AG04450 (cell line): ENCODE measurements at regions not wholly inside any gene's neighbourhood (a gene's known extent, or its start where the extent isn't known, plus 50 kb on each side); places are given as distances from the start of the nearest gene placed in this dataset.

Source experiments
- CTCF ChIA-PET: fragments of 300-600, 350-600 bp; formaldehyde crosslinking; extraction: SDS; loops from one replicate; lab custom pipeline; 2022; ENCODE audit warnings: antibody characterized with exemption, inconsistent platforms; lab: Charles Lee
- POLR2A ChIA-PET: fragments of 350-600 bp; formaldehyde crosslinking; extraction: SDS; loops from one replicate; lab custom pipeline; 2021; ENCODE audit warnings: antibody characterized with exemption, inconsistent platforms; lab: Yijun Ruan, JAX
- DNase-seq: peaks from one replicate; pipeline ENCODE4 v3.0.0-alpha.2; 2011; ENCODE audit warnings: low read depth, low spot score
- H3K27ac ChIP-seq: one replicate; pipeline ENCODE4 v1.5.1; 2012; ENCODE audit warnings: low read depth, low read length, control low read depth
- H3K27me3 ChIP-seq: one replicate; pipeline ENCODE4 v1.6.0; 2012; ENCODE audit warnings: low read length; ENCODE audit not compliant: control insufficient read depth, insufficient read depth
- H3K4me3 ChIP-seq: 2 replicates; pipeline ENCODE4 v1.5.1; 2011; ENCODE audit warnings: mild to moderate bottlenecking, low read depth, low read length, control low read depth
- H3K9me3 ChIP-seq: 2 replicates; pipeline ENCODE4 v1.5.1; 2012; ENCODE audit warnings: low read length; ENCODE audit not compliant: control insufficient read depth, insufficient read depth
- CTCF ChIP-seq: IDR thresholded peaks from 2 replicates; pipeline ENCODE4 v1.5.1; 2011; ENCODE audit warnings: low read depth, low read length, control low read depth, inconsistent platforms

GRCh38 chr6:138007014-138007472 lies 100.2 kb downstream of the PERP start:
- no peak overlapping the region for H3K4me3 ChIP-seq
- ChIA-PET POLR2A (no interaction called here), CTCF (interaction anchor here (0.5 to 11.5 kb wide), 40 partner anchors 8 to 913 kb away, joined by 3 to 250 read pairs (median 4); partner anchors contain the start of gene PERP)
- no peak for DNase-seq
- no peak overlapping the region for H3K27ac ChIP-seq
- no peaks in the 10 kb centered on the region for H3K9me3 ChIP-seq
- peak; percentile 77 for TF ChIP-seq CTCF
- no peaks in the 10 kb centered on the region for H3K27me3 ChIP-seq

- no peak for DNase-seq
- no peak for TF ChIP-seq CTCF
- no peak overlapping the region for H3K4me3 ChIP-seq
- no peak overlapping the region for H3K27ac ChIP-seq
- ChIA-PET CTCF (interaction anchor here (0.8 to 11.5 kb wide), 7 partner anchors 13 to 304 kb away, joined by 3 to 250 read pairs (median 8); partner anchors contain the start of gene PERP), POLR2A (no interaction called here)
- no peaks in the 10 kb centered on the region for H3K9me3 ChIP-seq
- H3K27me3 ChIP-seq: no peaks in the 10 kb centered on the region
Measured at GRCh38 chr6:138008791-138009190, 98.4 kb downstream of the PERP start.

- ChIA-PET CTCF (interaction anchor here (0.6 kb wide), 2 partner anchors 106 to 370 kb away, joined by 3 read pairs; no protein-coding TSS in a partner anchor), POLR2A (no interaction called here)
- TF ChIP-seq CTCF: no peak
- Histone ChIP-seq H3K27me3 (no peaks in the 10 kb centered on the region), H3K9me3 (no peaks in the 10 kb centered on the region), H3K4me3 (no peak overlapping the region), H3K27ac (no peak overlapping the region)
- DNase-seq: no peak
Measured at GRCh38 chr6:138011413-138011812, 95.8 kb downstream of the PERP start.

- POLR2A ChIA-PET: no interaction called here
- Histone ChIP-seq H3K9me3 (no peaks in the 10 kb centered on the region), H3K4me3 (no peak overlapping the region), H3K27ac (no peak overlapping the region), H3K27me3 (no peaks in the 10 kb centered on the region)
- TF ChIP-seq CTCF: no peak
- DNase-seq: no peak
- CTCF ChIA-PET: interaction anchor here (1.1 to 1.8 kb wide), 2 partner anchors 9 to 96 kb away, joined by 4 to 5 read pairs; no protein-coding TSS in a partner anchor
Measured at GRCh38 chr6:138012682-138013081, 94.5 kb downstream of the PERP start.

- no peak for TF ChIP-seq CTCF
- Histone ChIP-seq H3K9me3 (no peaks in the 10 kb centered on the region), H3K27ac (no peak overlapping the region), H3K4me3 (no peak overlapping the region), H3K27me3 (no peaks in the 10 kb centered on the region)
- ChIA-PET CTCF (interaction anchor here (0.8 to 1.8 kb wide), 2 partner anchors 13 to 94 kb away, joined by 3 to 4 read pairs; no protein-coding TSS in a partner anchor), POLR2A (no interaction called here)
- no peak for DNase-seq
Measured at GRCh38 chr6:138013959-138014358, 93.3 kb downstream of the PERP start.
